Panc1 (cell line): ENCODE measurements at regions not wholly inside any gene's neighbourhood (a gene's known extent, or its start where the extent isn't known, plus 50 kb on each side); places are given as distances from the start of the nearest gene placed in this dataset.
A peak's percentile ranks its signal among the peaks of the same experiment; 100 is the strongest.

Source experiments
- ATAC-seq: fragments of 200-7000 bp; cut with Tn5 transposase; 2 replicates; pipeline ENCODE4 v1.9.1; 2020; ENCODE audit warnings: mild to moderate bottlenecking, moderate library complexity
- BruUV-seq: library from RNA; stranded (reverse); fragments of 400-500 nt; replicated peaks from 2 replicates; lab custom pipeline; 2021; lab: Mats Ljungman, UMichigan
- CTCF ChIA-PET: fragments of 300-600 bp; sonication (Branson Sonifier 250); formaldehyde crosslinking; loops from one replicate; lab custom pipeline; 2022; ENCODE audit warnings: antibody characterized with exemption; lab: Charles Lee
- POLR2A ChIA-PET: fragments of 300-600 bp; sonication (Branson Sonifier 250); formaldehyde crosslinking; loops from one replicate; lab custom pipeline; 2022; ENCODE audit warnings: antibody characterized with exemption; lab: Charles Lee
- DNase-seq: peaks from one replicate; pipeline ENCODE4 v3.0.0-alpha.2; 2010; ENCODE audit warnings: low read depth, low spot score
- H3K27ac ChIP-seq: 2 replicates; pipeline ENCODE4 v1.5.1; 2011; ENCODE audit warnings: mild to moderate bottlenecking, low read length, inconsistent platforms
- H3K27me3 ChIP-seq: fragments of 200-500 bp; sonication (Bioruptor generic); 2 replicates; pipeline ENCODE4 v1.6.0; 2014; ENCODE audit warnings: low read length, inconsistent platforms; ENCODE audit not compliant: control insufficient read depth, insufficient read depth
- H3K36me3 ChIP-seq: fragments of 200-500 bp; sonication (Bioruptor generic); 2 replicates; pipeline ENCODE4 v1.5.1; 2014; ENCODE audit warnings: inconsistent platforms, mild to moderate bottlenecking, low read length, moderate library complexity; ENCODE audit not compliant: control insufficient read depth, insufficient read depth
- H3K4me1 ChIP-seq: 2 replicates; pipeline ENCODE4 v1.5.1; 2011; ENCODE audit warnings: inconsistent platforms, mild to moderate bottlenecking, low read length, moderate library complexity; ENCODE audit not compliant: control insufficient read depth, insufficient read depth
- H3K4me3 ChIP-seq, 2 experiments: 2 replicates each; pipeline ENCODE4 v1.5.1; 2011 to 2012; ENCODE audit warnings: low read depth in 2 of 2, low read length in 2 of 2, mild to moderate bottlenecking in 2 of 2, inconsistent platforms in 1 of 2, moderate library complexity in 1 of 2
- H3K9me3 ChIP-seq: fragments of 200-500 bp; sonication (Bioruptor generic); 2 replicates; pipeline ENCODE4 v1.5.1; 2014; ENCODE audit warnings: low read depth, mild to moderate bottlenecking, inconsistent platforms, low read length, moderate library complexity; ENCODE audit not compliant: control insufficient read depth, insufficient read depth
- CTCF ChIP-seq: fragments of 450-650 bp; IDR thresholded peaks from 2 replicates; pipeline ENCODE4 v1.5.1; 2017; ENCODE audit warnings: mild to moderate bottlenecking
- POLR2AphosphoS5 ChIP-seq: IDR thresholded peaks from 2 replicates; pipeline ENCODE4 v1.6.1; 2012; ENCODE audit warnings: mild to moderate bottlenecking, low read depth, low read length, moderate library complexity
- REST ChIP-seq, 2 experiments: IDR thresholded peaks; 2 replicates each; pipeline ENCODE4 v1.6.1; 2011 to 2012; ENCODE audit warnings: low read depth in 2 of 2, control low read depth in 1 of 2, low read length in 1 of 2, mild to moderate bottlenecking in 1 of 2, moderate library complexity in 1 of 2; ENCODE audit not compliant: insufficient read depth in 1 of 2
- SIN3A ChIP-seq: IDR thresholded peaks from 2 replicates; pipeline ENCODE4 v1.6.1; 2012; ENCODE audit warnings: low read depth, mild to moderate bottlenecking, low read length, moderate library complexity, borderline replicate concordance; ENCODE audit not compliant: insufficient read depth
- TCF7L2 ChIP-seq: IDR thresholded peaks from 2 replicates; pipeline ENCODE4 v1.6.1; 2011; ENCODE audit warnings: mild to moderate bottlenecking, low read depth, low read length, inconsistent platforms
- in situ Hi-C: cut with HindIII; loops from 2 replicates; pipeline ENCODE4 v1.10.0; 2016; ENCODE audit warnings: low sequenced_read_pairs, low pct_unique_long_range_greater_than_20kb
- intact Hi-C: fragments of 100-400 bp; cut with micrococcal nuclease; formaldehyde crosslinking; loops from one replicate; pipeline ENCODE4 v1.10.0; 2022; ENCODE audit not compliant: unreplicated experiment

GRCh38 chr16:7140899-7141298, 191.7 kb upstream of the RBFOX1 start:
- Histone ChIP-seq H3K36me3 (no peaks in the 10 kb centered on the region), H3K4me1 (no peaks in the 10 kb centered on the region), H3K9me3 (no peaks in the 10 kb centered on the region), H3K27me3 (no peaks in the 10 kb centered on the region), H3K4me3 (no peak overlapping the region), H3K27ac (no peak overlapping the region)
- in situ Hi-C loops = no loop called here
- intact Hi-C loops = no loop called here
- DNase-seq = peak; percentile 41
- BruUV-seq = no TSS peak
- ChIA-PET POLR2A (no interaction called here), CTCF (no interaction called here)
- no peak for ATAC-seq
- TF ChIP-seq REST (IDR thresholded peaks at IDR 0.05; ENCODE audit: insufficient read depth in 1 of 2, low read depth in 2 of 2, low read length in 1 of 2) = no peak
- no peak for TF ChIP-seq CTCF
- no peak for TF ChIP-seq POLR2AphosphoS5
- TF ChIP-seq TCF7L2 = no peak
- TF ChIP-seq SIN3A = no peak

GRCh38 chr16:7137560-7138330, 194.9 kb upstream of the RBFOX1 start:
- in situ Hi-C loops = no loop called here
- H3K4me1 ChIP-seq = no peaks in the 10 kb centered on the region
- no peaks in the 10 kb centered on the region for H3K36me3 ChIP-seq
- H3K27ac ChIP-seq = no peak overlapping the region
- intact Hi-C loops = no loop called here
- CTCF ChIA-PET = no interaction called here
- H3K4me3 ChIP-seq = no peak overlapping the region
- POLR2A ChIA-PET = no interaction called here
- H3K27me3 ChIP-seq = no peaks in the 10 kb centered on the region; the same call in 1 of the 2 replicates
- ATAC-seq (peak; percentile 77), DNase-seq (peak; percentile 91)
- BruUV-seq = no TSS peak
- no peak for TF ChIP-seq SIN3A
- no peaks in the 10 kb centered on the region for H3K9me3 ChIP-seq

- Histone ChIP-seq H3K27ac (no peak overlapping the region), H3K4me3 (no peak overlapping the region), H3K36me3 (no peaks in the 10 kb centered on the region), H3K9me3 (no peaks in the 10 kb centered on the region), H3K4me1 (no peaks in the 10 kb centered on the region), H3K27me3 (no peaks in the 10 kb centered on the region; the same call in 1 of the 2 replicates)
- CTCF ChIA-PET = no interaction called here
- no peak for ATAC-seq
- POLR2A ChIA-PET = no interaction called here
- TF ChIP-seq SIN3A = no peak
- TF ChIP-seq POLR2AphosphoS5 = no peak
- no peak for TF ChIP-seq CTCF
- no peak for TF ChIP-seq REST (IDR thresholded peaks at IDR 0.05; ENCODE audit: insufficient read depth in 1 of 2, low read depth in 2 of 2, low read length in 1 of 2)
- no peak for DNase-seq
- in situ Hi-C loops = no loop called here
- no TSS peak for BruUV-seq
- intact Hi-C loops = no loop called here
Measured at GRCh38 chr16:7132465-7132864, 200.2 kb upstream of the RBFOX1 start.
